GM12873 (cell line): ENCODE measurements at regions not wholly inside any gene's neighbourhood (a gene's known extent, or its start where the extent isn't known, plus 50 kb on each side); places are given as distances from the start of the nearest gene placed in this dataset.

Experiments used
- CTCF ChIP-seq: IDR thresholded peaks from 2 replicates; pipeline ENCODE4 v1.5.1; 2012; ENCODE audit warnings: low read depth, mild to moderate bottlenecking, moderate library complexity, low read length, control low read depth; ENCODE audit not compliant: insufficient read depth; ENCODE audit errors: missing control alignments

GRCh38 chr2:587087-587960 lies 89.9 kb downstream of the TMEM18 start:
- no peak for TF ChIP-seq CTCF

- no peak for TF ChIP-seq CTCF
Observed at GRCh38 chr2:586641-587076, 90.5 kb downstream of the TMEM18 start.

GRCh38 chr2:584863-585823 lies 92.1 kb downstream of the TMEM18 start:
- no peak for TF ChIP-seq CTCF

GRCh38 chr2:583666-584065 lies 93.5 kb downstream of the TMEM18 start:
- TF ChIP-seq CTCF: peak; percentile 11

GRCh38 chr2:582792-583528 lies 94.2 kb downstream of the TMEM18 start:
- no peak for TF ChIP-seq CTCF

- no peak for TF ChIP-seq CTCF
Observed at GRCh38 chr2:579961-580360, 97.2 kb downstream of the TMEM18 start.
